ENCODE measurements at regions not wholly inside any gene's neighbourhood (a gene's known extent, or its start where the extent isn't known, plus 50 kb on each side); places are given as distances from the start of the nearest gene placed in this dataset.

DNA sequence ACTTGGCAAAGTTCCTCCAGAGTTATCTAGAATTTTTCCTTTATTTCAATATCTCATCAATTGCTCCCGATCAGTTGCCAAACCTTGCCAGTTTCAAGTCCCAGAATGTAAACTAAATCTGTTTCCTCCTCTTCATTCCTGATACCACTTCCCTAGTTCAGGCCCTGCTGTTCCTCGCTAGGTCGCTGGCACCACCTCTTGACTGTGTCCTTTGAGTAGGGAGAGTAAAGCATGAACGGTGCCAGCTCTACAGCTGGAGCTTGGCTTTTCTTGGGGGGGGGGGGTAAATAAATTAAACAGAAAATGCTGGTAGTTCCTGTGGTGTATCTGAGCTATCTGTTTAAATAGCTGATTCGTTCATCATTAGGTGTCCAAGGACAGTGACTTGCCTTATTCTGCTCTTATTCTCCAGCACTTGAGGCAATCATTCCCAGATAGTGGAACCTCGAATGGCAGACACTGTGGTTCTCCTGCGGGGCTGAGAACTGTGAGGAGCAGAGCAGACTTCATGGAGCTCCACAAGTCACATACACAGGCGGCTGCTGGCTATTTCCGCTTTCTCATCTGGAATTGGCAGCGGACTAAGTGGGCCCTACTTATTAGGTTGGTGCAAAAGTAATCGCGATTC, 168.3 kb upstream of the FAT1 start:
- H3K36me3 ChIP-seq, result no peaks in the 10 kb centered on the region
- no peaks in the 10 kb centered on the region for H3K27me3 ChIP-seq
- TF ChIP-seq CTCF (IDR thresholded peaks at IDR 0.05) (no peak), POLR2A (IDR thresholded peaks at IDR 0.05) (no peak)
- no peaks in the 10 kb centered on the region for H3K9me3 ChIP-seq
- intact Hi-C loops (cut with DNase I), result no loop called here
- no peak overlapping the region for H3K27ac ChIP-seq
- DNase-seq (ENCODE audit: extremely low spot score in 2 of 2), result no peak
- H3K4me3 ChIP-seq, result no peak overlapping the region
- no peaks in the 10 kb centered on the region for H3K4me1 ChIP-seq

- intact Hi-C loops (cut with DNase I), result loop anchor here (5.0 kb wide), 1 partner anchor 1964 kb away; no protein-coding TSS in a partner anchor
- Histone ChIP-seq H3K36me3 (no peaks in the 10 kb centered on the region), H3K4me3 (no peak overlapping the region), H3K27me3 (no peaks in the 10 kb centered on the region), H3K9me3 (no peaks in the 10 kb centered on the region), H3K4me1 (peaks cover 14% of the 10 kb centered on the region), H3K27ac (no peak overlapping the region)
- TF ChIP-seq CTCF (IDR thresholded peaks at IDR 0.05) (no peak), POLR2A (IDR thresholded peaks at IDR 0.05) (no peak)
- DNase-seq (ENCODE audit: extremely low spot score in 2 of 2), result no peak
These were observed 174.7 kb upstream of the FAT1 start for GRCh38 chr4:186898367-186898766.

DNA sequence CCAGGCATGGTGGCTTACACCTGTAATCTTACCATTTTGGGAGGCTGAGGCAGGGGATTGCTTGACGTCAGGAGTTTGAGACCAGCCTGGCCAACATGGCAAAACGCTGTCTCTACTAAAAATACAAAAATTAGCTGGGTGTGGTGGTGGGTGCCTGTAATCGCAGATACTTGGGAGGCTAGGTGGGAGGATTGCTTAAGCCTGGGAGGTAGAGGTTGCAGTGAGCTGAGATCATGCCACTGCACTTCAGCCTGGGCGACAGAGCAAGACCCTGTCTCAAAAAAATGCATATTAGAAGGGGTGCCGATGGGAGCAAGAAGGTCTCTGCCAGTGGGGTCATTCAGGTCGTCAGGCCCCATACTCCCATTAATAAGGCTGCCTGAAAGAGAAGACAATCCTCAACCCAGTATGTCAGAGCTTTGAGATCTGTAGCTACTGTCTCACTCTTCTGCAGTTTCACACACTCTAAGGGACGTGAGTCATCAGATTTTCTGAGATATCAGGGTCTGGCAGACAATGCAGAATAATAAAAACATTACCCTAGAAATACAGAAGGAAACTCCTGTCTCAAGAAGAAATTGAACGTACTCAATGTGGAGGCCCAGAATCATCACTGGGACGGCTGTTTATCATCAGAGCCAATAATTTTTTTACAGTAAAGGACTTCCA, 176.7 kb upstream of the FAT1 start:
- intact Hi-C loops (cut with DNase I), result no loop called here
- no peak for DNase-seq (ENCODE audit: extremely low spot score in 2 of 2)
- no peak for TF ChIP-seq POLR2A (IDR thresholded peaks at IDR 0.05)
- no peak for TF ChIP-seq POLR2AphosphoS5 (IDR thresholded peaks at IDR 0.05; ENCODE audit: insufficient read depth in 1 of 2, low read depth in 1 of 2)
- no peak for TF ChIP-seq CTCF (IDR thresholded peaks at IDR 0.05)

DNA sequence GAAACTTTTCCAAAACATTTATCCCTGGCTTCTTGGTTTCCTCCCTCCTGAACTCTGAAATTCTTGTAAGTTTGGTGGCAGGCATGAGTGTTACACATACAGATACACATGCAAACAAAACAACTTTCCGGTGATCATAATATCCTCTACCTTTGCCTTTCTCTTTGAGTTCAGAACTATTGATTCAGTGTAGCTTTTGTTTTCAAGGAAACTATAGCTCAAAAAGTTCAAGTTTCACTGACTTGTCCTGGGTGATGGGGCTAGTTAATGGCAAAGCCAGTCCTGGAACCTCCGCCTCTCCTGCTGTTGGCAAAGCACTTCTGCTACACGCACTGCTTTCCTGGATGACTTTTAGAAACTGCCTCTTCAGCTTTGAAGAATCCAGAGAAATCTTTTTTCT, 177.3 kb upstream of the FAT1 start:
- Histone ChIP-seq H3K27ac (no peak overlapping the region), H3K27me3 (no peaks in the 10 kb centered on the region), H3K4me1 (peaks cover 21% of the 10 kb centered on the region), H3K36me3 (no peaks in the 10 kb centered on the region), H3K4me3 (no peak overlapping the region), H3K9me3 (no peaks in the 10 kb centered on the region)
- intact Hi-C loops (cut with DNase I), result no loop called here
- TF ChIP-seq CTCF (IDR thresholded peaks at IDR 0.05) (no peak), POLR2AphosphoS5 (IDR thresholded peaks at IDR 0.05; ENCODE audit: insufficient read depth in 1 of 2, low read depth in 1 of 2) (no peak), POLR2A (IDR thresholded peaks at IDR 0.05) (no peak)
- DNase-seq (ENCODE audit: extremely low spot score in 2 of 2), result no peak

More for the DNA sequence above, 176.7 kb upstream of the FAT1 start:
- Histone ChIP-seq H3K4me3 (no peak overlapping the region), H3K36me3 (no peaks in the 10 kb centered on the region), H3K27me3 (no peaks in the 10 kb centered on the region), H3K9me3 (no peaks in the 10 kb centered on the region), H3K27ac (no peak overlapping the region), H3K4me1 (peaks cover 21% of the 10 kb centered on the region)

GRCh38 chr4:186901850-186902249, 178.2 kb upstream of the FAT1 start:
- Histone ChIP-seq H3K9me3 (no peaks in the 10 kb centered on the region), H3K27ac (no peak overlapping the region), H3K36me3 (no peaks in the 10 kb centered on the region), H3K4me1 (peaks cover 21% of the 10 kb centered on the region), H3K27me3 (no peaks in the 10 kb centered on the region), H3K4me3 (no peak overlapping the region)
- TF ChIP-seq CTCF (IDR thresholded peaks at IDR 0.05) (no peak), POLR2AphosphoS5 (IDR thresholded peaks at IDR 0.05; ENCODE audit: insufficient read depth in 1 of 2, low read depth in 1 of 2) (no peak), POLR2A (IDR thresholded peaks at IDR 0.05) (no peak)
- intact Hi-C loops (cut with DNase I), result no loop called here
- DNase-seq (ENCODE audit: extremely low spot score in 2 of 2), result no peak
